PC-9 (cell line): ENCODE measurements at regions not wholly inside any gene's neighbourhood (a gene's known extent, or its start where the extent isn't known, plus 50 kb on each side); places are given as distances from the start of the nearest gene placed in this dataset.

ENCODE experiments used
- EZH2 ChIP-seq: fragments of 200-600 bp; sonication (generic); IDR thresholded peaks from 2 replicates; pipeline ENCODE4 v1.8.0; 2017; ENCODE audit warnings: antibody characterized with exemption, low read depth
- TF ChIP-seq, protein P1 (sequence below): fragments of 200-600 bp; sonication (generic); conservative IDR thresholded peaks from 2 replicates; pipeline ENCODE4 v1.6.1; 2017; ENCODE audit warnings: mixed run types, antibody characterized with exemption, mild to moderate bottlenecking, moderate library complexity

DNA sequence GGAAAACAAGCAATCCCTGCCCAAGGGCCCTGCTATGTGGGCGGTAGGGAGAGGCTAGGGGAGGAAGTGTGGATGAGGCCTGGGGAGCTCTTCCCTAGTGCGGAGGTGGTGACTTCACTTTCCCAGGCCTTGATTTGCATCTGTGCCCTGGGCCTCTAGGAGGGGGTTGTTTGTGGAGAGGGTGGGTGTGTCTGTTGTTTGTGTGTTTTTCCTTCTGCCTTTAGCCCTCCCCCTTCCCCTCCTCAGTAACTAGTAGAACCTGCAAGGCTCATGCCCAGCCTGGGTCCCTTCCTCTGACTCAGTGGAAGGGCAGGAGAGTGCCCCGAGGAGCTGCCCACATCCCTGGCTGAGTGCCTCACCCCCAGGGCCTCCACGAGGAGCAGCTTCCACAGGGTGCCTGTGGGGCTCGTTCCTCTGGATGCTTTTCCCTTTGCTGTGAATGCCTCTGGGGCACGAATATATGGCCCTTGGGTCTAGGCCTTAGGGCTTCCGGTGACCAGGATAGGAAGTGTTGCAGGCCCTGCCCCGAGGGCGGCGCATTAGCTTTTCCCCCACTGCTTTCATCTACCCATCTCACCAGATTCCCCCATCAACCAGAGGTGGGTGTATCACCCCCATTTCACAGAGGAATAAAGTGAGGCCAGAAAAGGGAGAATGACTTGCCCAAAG, 89.4 kb upstream of the DUSP5 start:
- TF ChIP-seq, protein P1, sequence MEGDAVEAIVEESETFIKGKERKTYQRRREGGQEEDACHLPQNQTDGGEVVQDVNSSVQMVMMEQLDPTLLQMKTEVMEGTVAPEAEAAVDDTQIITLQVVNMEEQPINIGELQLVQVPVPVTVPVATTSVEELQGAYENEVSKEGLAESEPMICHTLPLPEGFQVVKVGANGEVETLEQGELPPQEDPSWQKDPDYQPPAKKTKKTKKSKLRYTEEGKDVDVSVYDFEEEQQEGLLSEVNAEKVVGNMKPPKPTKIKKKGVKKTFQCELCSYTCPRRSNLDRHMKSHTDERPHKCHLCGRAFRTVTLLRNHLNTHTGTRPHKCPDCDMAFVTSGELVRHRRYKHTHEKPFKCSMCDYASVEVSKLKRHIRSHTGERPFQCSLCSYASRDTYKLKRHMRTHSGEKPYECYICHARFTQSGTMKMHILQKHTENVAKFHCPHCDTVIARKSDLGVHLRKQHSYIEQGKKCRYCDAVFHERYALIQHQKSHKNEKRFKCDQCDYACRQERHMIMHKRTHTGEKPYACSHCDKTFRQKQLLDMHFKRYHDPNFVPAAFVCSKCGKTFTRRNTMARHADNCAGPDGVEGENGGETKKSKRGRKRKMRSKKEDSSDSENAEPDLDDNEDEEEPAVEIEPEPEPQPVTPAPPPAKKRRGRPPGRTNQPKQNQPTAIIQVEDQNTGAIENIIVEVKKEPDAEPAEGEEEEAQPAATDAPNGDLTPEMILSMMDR: no peak
- no peak for TF ChIP-seq EZH2
